ENCODE measurements at regions not wholly inside any gene's neighbourhood (a gene's known extent, or its start where the extent isn't known, plus 50 kb on each side); places are given as distances from the start of the nearest gene placed in this dataset.

DNA sequence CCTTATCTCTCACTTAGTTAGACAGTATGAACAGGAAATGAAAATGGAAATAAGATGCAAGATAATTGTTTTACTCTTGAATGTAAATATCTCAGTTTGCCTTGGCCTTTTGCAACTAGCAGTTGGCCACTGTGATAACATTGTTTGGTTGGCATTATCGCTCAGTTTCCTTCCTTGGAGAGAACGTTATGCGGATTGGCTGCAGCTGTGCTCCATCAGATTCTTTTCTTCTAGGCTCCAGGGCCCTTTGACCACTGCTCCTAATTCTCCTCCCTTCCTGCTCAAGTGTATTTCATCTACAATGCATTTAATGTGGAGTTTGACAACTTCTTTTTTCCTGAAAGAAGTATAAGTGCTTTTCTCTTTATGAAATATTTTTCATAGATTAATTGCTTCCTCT lies 284.2 kb downstream of the ADAMTS20 start:
- TF ChIP-seq, protein P1, sequence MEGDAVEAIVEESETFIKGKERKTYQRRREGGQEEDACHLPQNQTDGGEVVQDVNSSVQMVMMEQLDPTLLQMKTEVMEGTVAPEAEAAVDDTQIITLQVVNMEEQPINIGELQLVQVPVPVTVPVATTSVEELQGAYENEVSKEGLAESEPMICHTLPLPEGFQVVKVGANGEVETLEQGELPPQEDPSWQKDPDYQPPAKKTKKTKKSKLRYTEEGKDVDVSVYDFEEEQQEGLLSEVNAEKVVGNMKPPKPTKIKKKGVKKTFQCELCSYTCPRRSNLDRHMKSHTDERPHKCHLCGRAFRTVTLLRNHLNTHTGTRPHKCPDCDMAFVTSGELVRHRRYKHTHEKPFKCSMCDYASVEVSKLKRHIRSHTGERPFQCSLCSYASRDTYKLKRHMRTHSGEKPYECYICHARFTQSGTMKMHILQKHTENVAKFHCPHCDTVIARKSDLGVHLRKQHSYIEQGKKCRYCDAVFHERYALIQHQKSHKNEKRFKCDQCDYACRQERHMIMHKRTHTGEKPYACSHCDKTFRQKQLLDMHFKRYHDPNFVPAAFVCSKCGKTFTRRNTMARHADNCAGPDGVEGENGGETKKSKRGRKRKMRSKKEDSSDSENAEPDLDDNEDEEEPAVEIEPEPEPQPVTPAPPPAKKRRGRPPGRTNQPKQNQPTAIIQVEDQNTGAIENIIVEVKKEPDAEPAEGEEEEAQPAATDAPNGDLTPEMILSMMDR (conservative IDR thresholded peaks at IDR 0.05; ENCODE audit: control insufficient read depth, insufficient read depth, low read depth, low read length) = no peak
- no peak overlapping the region for H3K4me3 ChIP-seq (ENCODE audit: control insufficient read depth, low read depth, low read length)

DNA sequence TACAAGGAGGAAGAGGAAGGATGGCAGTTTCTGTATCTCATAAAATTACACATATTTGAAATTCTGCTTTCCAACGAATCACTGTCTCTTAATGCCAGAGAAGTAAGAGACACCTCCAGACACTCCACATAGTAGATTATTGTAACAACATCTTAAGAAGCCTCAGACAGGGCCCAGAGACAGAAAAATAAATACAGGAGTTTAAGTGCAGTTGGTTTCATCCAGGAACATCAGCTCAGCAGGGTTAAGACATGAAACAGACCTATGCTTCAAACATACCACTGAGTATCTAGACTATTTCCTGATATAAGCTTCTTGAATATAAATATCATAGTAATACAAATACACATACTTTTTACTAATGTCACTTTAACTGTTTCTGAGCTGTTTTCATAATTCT lies 290.3 kb downstream of the ADAMTS20 start:
- TF ChIP-seq, protein P1 (conservative IDR thresholded peaks at IDR 0.05; ENCODE audit: control insufficient read depth, insufficient read depth, low read depth, low read length) = no peak
- no peak for DNase-seq (ENCODE audit: low read depth)
- H3K4me3 ChIP-seq (ENCODE audit: control insufficient read depth, low read depth, low read length) = no peak overlapping the region

More for the DNA sequence above, 284.2 kb downstream of the ADAMTS20 start:
- no peak for DNase-seq (ENCODE audit: low read depth)

DNA sequence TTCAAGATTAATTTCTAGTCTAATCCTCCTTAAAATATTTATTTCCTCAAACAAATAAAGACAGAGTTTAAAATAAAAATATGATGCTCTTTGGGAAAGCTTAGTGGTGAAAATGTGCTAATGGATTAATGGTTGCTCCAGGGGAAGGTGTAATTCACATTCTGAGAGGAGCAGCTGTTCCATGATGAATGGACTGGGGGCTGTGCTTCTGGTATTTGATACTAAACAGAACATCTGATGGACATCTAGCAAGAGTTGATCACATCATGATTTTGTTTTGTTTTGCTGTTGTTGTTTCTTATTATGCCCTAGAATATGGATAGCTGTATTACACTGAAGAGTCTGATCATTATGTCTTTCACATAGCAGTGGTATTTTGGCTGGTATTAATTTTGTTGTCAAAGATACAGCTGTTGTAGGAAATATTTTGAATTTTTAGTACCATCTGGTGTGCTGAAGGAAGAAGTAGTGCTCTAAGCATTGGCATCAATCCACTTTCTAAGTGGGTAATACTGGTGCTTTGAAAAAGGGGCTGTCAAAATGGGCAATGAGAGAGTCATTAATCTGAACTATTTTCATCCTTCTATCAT lies 296.4 kb downstream of the ADAMTS20 start:
- no peak for DNase-seq (ENCODE audit: low read depth)
- TF ChIP-seq, protein P1 (conservative IDR thresholded peaks at IDR 0.05; ENCODE audit: control insufficient read depth, insufficient read depth, low read depth, low read length) = no peak

DNA sequence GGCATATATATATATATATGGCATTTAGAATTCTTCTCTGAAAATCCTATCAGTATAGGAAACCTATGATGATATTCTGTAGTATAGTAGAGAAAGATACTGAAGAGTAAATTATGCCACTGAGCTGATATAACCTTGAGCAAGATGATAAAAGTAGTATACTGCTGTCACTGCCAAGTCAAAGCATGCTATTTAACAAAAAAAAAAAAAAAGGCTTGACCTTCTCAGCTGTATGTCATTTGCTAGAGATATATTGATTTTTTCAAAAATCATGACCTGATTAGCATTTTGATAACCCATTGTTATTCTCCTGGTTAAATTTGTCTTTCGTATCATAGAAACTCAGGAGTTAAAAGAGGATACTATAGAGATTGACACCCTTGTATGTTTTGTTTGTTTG lies 299.4 kb downstream of the ADAMTS20 start:
- H3K4me3 ChIP-seq (ENCODE audit: control insufficient read depth, low read depth, low read length) = no peak overlapping the region
- TF ChIP-seq, protein P1 (conservative IDR thresholded peaks at IDR 0.05; ENCODE audit: control insufficient read depth, insufficient read depth, low read depth, low read length) = no peak
- DNase-seq (ENCODE audit: low read depth) = no peak

More for the DNA sequence above, 296.4 kb downstream of the ADAMTS20 start:
- no peak overlapping the region for H3K4me3 ChIP-seq (ENCODE audit: control insufficient read depth, low read depth, low read length)

DNA sequence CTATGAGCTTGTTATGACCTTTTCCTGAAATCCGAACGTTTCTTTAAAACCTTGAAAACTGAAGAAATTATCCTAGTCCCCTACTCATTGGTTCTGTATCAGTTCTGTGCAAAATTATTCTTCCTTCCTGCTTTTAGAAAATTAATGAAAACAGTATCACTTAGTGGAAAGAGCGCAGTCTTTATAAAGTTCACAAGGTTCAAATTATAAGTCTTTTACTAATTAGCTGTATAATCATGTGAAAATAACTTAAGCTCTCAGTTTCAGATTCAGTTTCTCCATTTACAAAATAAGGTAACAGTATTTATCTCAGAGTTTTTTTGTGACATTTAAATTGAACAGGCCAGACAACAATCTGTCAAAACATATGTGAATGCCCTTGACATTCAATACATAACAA lies 306.1 kb downstream of the ADAMTS20 start:
- H3K4me3 ChIP-seq (ENCODE audit: control insufficient read depth, low read depth, low read length) = no peak overlapping the region
- no peak for DNase-seq (ENCODE audit: low read depth)

DNA sequence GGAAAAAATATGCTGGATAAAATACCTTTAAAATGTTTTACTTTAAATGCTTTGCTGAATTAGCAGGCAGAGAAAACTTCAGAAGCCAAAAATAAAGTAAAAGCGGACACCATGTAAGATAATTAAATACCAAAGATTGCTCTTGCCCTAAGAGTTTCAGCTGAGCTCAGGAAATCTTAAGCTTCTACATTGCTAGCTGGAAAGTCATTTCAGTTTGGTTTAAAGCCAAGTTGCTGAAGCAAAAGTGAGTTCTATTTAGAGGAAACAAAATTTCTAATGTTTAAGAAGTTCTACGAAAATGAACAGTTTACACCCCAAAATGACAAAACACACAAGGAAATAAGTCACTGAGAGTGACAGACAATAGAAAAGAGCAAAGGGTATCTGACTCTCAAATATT lies 310.0 kb downstream of the ADAMTS20 start:
- peak; percentile 39 for DNase-seq (ENCODE audit: low read depth)

More for the DNA sequence above, 306.1 kb downstream of the ADAMTS20 start:
- TF ChIP-seq, protein P1 (conservative IDR thresholded peaks at IDR 0.05; ENCODE audit: control insufficient read depth, insufficient read depth, low read depth, low read length) = no peak

More for the DNA sequence above, 310.0 kb downstream of the ADAMTS20 start:
- TF ChIP-seq, protein P1 (conservative IDR thresholded peaks at IDR 0.05; ENCODE audit: control insufficient read depth, insufficient read depth, low read depth, low read length) = no peak
- no peak overlapping the region for H3K4me3 ChIP-seq (ENCODE audit: control insufficient read depth, low read depth, low read length)
